ENCODE measurements at regions not wholly inside any gene's neighbourhood (a gene's known extent, or its start where the extent isn't known, plus 50 kb on each side); places are given as distances from the start of the nearest gene placed in this dataset.

DNA sequence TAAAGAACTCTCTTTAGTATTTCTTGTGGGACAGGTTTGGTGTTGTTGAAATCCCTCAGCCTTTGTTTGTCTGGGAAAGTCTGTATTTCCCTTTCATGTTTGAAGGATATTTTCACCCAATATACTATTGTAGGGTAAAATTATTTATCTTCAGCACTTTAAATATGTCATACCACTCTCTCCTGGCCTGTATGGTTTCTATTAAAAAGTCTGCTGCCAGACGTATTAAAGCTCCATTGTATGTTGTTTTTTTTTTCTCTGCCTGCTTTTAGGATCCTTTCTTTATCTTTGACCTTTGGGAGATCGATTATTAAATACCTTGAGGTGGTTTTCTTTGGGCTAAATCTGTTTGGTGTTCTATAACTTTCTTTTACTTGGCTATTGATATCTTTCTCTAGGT, 119.0 kb upstream of the TBC1D5 start:
- no peak for TF ChIP-seq CTCF (IDR thresholded peaks at IDR 0.05; ENCODE audit: low read depth, low read length, poor library complexity, severe bottlenecking)
- TF ChIP-seq EZH2phosphoT487 (IDR thresholded peaks at IDR 0.05; ENCODE audit: borderline replicate concordance, low read length), result no peak
